ENCODE measurements at regions not wholly inside any gene's neighbourhood (a gene's known extent, or its start where the extent isn't known, plus 50 kb on each side); places are given as distances from the start of the nearest gene placed in this dataset.

DNA sequence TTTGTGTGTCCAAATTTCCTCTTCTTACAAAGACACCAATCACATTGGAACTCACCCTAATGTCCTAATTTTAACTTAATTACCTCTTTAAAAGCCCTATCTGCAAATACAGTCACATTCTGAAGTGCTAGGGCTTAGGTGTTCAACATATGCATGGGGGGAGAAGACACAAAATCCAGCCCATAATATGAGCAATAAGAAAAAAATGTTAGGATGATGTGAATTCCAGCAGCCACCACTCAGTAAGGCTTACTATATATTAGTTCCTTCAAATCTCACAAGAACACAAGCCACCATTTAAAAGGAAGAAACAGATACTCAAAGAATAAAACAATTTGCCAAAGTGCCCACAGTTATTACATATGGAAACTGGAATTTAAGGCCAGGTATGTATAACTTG is 285.7 kb downstream of the EPHA4 start:
- no peaks in the 10 kb centered on the region for H3K4me1 Mint-ChIP-seq (ENCODE audit: low read depth)
- H3K4me3 Mint-ChIP-seq, result no peak overlapping the region
- H3K27me3 Mint-ChIP-seq, result no peaks in the 10 kb centered on the region
- intact Hi-C loops (cut with micrococcal nuclease), result no loop called here
- no peak overlapping the region for H3K27ac Mint-ChIP-seq
- no peaks in the 10 kb centered on the region for H3K36me3 Mint-ChIP-seq (ENCODE audit: low read depth)
- no peaks in the 10 kb centered on the region for H3K9me3 Mint-ChIP-seq

DNA sequence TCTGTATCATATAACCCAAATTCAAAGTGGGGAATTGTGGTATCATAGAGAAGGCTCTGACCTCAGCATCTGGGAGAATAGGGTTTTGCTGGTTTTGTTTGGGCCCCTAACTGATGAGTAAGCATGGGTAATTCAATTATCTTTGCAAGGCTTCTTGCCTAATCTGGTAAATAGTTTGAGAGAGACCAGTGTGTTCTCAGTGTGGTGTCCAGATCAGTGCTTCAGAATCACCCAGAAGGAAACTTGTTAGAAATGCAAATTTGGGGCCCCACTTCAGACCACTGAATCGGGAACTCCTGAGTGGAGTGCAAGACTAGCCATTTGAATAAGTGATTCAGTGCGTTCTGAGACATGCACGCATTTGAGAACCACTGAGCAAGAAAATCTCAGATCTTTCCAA is 282.7 kb downstream of the EPHA4 start:
- Mint-ChIP-seq H3K4me3 (no peak overlapping the region), H3K36me3 (ENCODE audit: low read depth) (no peaks in the 10 kb centered on the region), H3K4me1 (ENCODE audit: low read depth) (no peaks in the 10 kb centered on the region), H3K27ac (no peak overlapping the region), H3K9me3 (no peaks in the 10 kb centered on the region), H3K27me3 (no peaks in the 10 kb centered on the region)
- intact Hi-C loops (cut with micrococcal nuclease), result no loop called here

DNA sequence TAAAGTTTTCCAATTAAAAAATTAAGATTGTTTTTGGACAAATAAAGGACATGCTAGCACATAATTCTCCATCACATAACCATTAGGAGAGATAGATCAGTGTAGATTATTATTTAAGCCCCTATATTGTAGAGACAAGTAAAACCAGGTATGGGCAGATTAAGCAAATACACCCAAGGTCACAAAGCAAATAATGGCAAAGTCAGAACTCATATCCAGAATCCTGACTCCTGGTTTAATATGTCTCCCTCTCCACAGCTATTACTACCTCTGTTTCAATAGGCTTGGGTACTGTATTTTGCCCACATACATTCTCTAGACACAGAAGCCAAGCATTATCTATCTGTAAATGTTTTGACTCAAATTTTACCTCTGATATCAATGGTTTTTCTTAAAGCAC is 282.3 kb downstream of the EPHA4 start:
- no peaks in the 10 kb centered on the region for H3K36me3 Mint-ChIP-seq (ENCODE audit: low read depth)
- intact Hi-C loops (cut with micrococcal nuclease), result no loop called here
- H3K4me1 Mint-ChIP-seq (ENCODE audit: low read depth), result no peaks in the 10 kb centered on the region
- no peak overlapping the region for H3K27ac Mint-ChIP-seq
- H3K27me3 Mint-ChIP-seq, result no peaks in the 10 kb centered on the region
- no peaks in the 10 kb centered on the region for H3K9me3 Mint-ChIP-seq
- no peak overlapping the region for H3K4me3 Mint-ChIP-seq

GRCh38 chr2:221293949-221294742 is 278.0 kb downstream of the EPHA4 start:
- Mint-ChIP-seq H3K4me1 (ENCODE audit: low read depth) (no peaks in the 10 kb centered on the region), H3K4me3 (no peak overlapping the region), H3K27ac (no peak overlapping the region), H3K27me3 (no peaks in the 10 kb centered on the region), H3K9me3 (no peaks in the 10 kb centered on the region), H3K36me3 (ENCODE audit: low read depth) (no peaks in the 10 kb centered on the region)
- intact Hi-C loops (cut with micrococcal nuclease), result no loop called here

DNA sequence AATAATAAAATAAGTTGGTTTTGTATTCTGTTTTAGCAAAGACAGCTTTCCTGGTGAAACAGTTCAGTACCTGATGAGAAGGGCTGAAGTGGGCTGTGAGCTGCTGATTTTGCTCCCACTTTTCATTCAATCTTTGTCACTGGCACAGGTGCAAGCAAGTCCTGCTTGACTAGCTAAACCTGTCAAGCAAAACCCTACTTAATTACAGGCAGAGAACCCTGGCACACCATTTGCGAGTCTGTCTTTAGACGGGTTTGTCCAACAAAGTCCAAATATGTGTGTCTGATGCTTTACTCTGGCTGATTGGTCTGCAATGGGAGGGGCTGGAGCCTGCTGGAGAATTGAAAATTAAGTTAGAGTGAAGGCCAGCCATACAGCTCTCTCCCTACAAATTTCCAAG is 267.2 kb downstream of the EPHA4 start:
- Mint-ChIP-seq H3K36me3 (ENCODE audit: low read depth) (no peaks in the 10 kb centered on the region), H3K27me3 (no peaks in the 10 kb centered on the region), H3K9me3 (no peaks in the 10 kb centered on the region), H3K4me3 (no peak overlapping the region), H3K4me1 (ENCODE audit: low read depth) (no peaks in the 10 kb centered on the region), H3K27ac (no peak overlapping the region)
- intact Hi-C loops (cut with micrococcal nuclease), result no loop called here

GRCh38 chr2:221308507-221309066 is 263.5 kb downstream of the EPHA4 start:
- Mint-ChIP-seq H3K36me3 (ENCODE audit: low read depth) (no peaks in the 10 kb centered on the region), H3K4me3 (no peak overlapping the region), H3K27ac (no peak overlapping the region), H3K27me3 (no peaks in the 10 kb centered on the region), H3K9me3 (no peaks in the 10 kb centered on the region), H3K4me1 (ENCODE audit: low read depth) (peaks cover 7% of the 10 kb centered on the region)
- intact Hi-C loops (cut with micrococcal nuclease), result no loop called here

DNA sequence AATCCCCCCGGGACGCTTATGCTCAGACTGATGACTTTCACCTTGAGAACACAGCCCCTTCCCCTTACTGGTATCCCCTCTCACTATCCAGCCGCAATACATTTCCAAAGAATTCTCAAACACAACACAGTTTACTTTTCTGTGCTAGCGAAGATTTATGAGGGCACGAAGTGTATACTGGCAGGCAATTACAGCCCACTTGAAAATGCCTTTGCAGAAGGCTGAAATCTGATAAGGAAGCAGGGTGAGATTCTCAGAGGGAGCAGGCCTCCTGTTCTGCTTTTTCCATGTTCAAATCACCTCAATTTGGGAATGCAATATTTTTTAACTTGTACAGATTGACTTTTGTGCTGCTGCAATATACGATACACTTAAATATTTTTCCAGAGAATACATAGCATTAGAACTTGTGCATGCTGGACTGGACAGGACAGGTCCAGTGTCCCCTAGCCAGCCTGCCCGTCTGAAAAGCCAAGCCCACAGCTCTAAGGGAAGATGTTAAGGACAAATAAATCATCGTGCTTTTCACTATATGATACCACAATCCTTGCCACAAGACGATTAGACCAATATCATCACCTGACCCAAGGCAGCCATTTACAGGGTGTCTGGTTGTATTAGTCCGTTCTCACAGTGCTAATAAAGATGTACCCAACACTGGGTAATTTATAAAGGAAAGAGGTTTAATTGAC is 262.1 kb downstream of the EPHA4 start:
- Mint-ChIP-seq H3K4me3 (no peak overlapping the region), H3K27ac (no peak overlapping the region), H3K27me3 (no peaks in the 10 kb centered on the region), H3K4me1 (ENCODE audit: low read depth) (peaks cover 7% of the 10 kb centered on the region), H3K9me3 (no peaks in the 10 kb centered on the region), H3K36me3 (ENCODE audit: low read depth) (no peaks in the 10 kb centered on the region)
- intact Hi-C loops (cut with micrococcal nuclease), result no loop called here

- Mint-ChIP-seq H3K27me3 (no peaks in the 10 kb centered on the region), H3K9me3 (no peaks in the 10 kb centered on the region), H3K4me3 (no peak overlapping the region), H3K36me3 (ENCODE audit: low read depth) (no peaks in the 10 kb centered on the region), H3K27ac (no peak overlapping the region), H3K4me1 (ENCODE audit: low read depth) (peaks cover 7% of the 10 kb centered on the region)
- intact Hi-C loops (cut with micrococcal nuclease), result no loop called here
These were observed 261.4 kb downstream of the EPHA4 start for GRCh38 chr2:221310730-221311129.

DNA sequence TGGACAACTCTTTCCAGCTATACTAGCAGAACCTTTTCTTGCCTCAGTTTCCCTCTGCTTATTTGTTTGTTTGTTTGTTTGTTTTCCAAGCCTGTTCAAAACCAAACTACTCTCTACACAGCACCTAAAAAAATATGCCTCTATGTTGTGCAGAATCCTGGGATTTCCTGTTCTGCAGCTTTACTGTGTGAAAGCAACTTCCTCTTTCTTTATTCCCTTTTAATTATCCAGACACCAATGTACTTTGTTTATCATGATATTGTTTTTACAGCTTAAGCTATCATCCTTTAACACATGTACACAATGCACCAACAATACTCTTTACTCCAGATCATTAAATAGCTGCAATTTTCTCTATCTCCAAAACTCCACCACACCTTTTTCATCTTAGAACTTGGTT is 259.5 kb downstream of the EPHA4 start:
- H3K36me3 Mint-ChIP-seq (ENCODE audit: low read depth), result no peaks in the 10 kb centered on the region
- peaks cover 7% of the 10 kb centered on the region for H3K4me1 Mint-ChIP-seq (ENCODE audit: low read depth)
- H3K27me3 Mint-ChIP-seq, result no peaks in the 10 kb centered on the region
- no peak overlapping the region for H3K27ac Mint-ChIP-seq
- H3K9me3 Mint-ChIP-seq, result no peaks in the 10 kb centered on the region
- no peak overlapping the region for H3K4me3 Mint-ChIP-seq
- intact Hi-C loops (cut with micrococcal nuclease), result no loop called here

DNA sequence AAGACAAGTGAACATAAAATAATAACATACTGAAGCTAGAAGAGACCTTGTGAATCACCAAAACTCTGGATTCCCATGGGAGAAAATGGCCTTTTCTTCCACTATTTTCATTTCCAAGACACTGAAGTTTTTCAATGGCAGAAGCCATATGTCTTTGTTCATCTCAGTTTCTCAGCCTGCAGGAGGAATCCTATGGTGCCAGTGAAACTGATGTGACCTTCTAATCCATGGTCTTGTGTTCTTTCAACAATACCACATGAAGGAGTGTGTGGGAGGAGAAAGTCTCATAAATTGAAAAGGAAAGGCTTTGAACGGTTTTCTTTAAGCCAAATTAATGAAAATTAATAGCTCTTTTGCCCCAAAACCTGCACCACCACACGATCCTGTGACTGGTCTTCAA is 257.3 kb downstream of the EPHA4 start:
- no peaks in the 10 kb centered on the region for H3K9me3 Mint-ChIP-seq
- no peaks in the 10 kb centered on the region for H3K36me3 Mint-ChIP-seq (ENCODE audit: low read depth)
- H3K4me3 Mint-ChIP-seq, result no peak overlapping the region
- peaks cover 7% of the 10 kb centered on the region for H3K4me1 Mint-ChIP-seq (ENCODE audit: low read depth)
- no peak overlapping the region for H3K27ac Mint-ChIP-seq
- H3K27me3 Mint-ChIP-seq, result no peaks in the 10 kb centered on the region
- intact Hi-C loops (cut with micrococcal nuclease), result no loop called here

- intact Hi-C loops (cut with micrococcal nuclease), result no loop called here
- no peak overlapping the region for H3K4me3 Mint-ChIP-seq
- H3K9me3 Mint-ChIP-seq, result no peaks in the 10 kb centered on the region
- no peaks in the 10 kb centered on the region for H3K4me1 Mint-ChIP-seq (ENCODE audit: low read depth)
- no peak overlapping the region for H3K27ac Mint-ChIP-seq
- H3K36me3 Mint-ChIP-seq (ENCODE audit: low read depth), result no peaks in the 10 kb centered on the region
- no peaks in the 10 kb centered on the region for H3K27me3 Mint-ChIP-seq
These were observed 253.6 kb downstream of the EPHA4 start for GRCh38 chr2:221318376-221319130.

DNA sequence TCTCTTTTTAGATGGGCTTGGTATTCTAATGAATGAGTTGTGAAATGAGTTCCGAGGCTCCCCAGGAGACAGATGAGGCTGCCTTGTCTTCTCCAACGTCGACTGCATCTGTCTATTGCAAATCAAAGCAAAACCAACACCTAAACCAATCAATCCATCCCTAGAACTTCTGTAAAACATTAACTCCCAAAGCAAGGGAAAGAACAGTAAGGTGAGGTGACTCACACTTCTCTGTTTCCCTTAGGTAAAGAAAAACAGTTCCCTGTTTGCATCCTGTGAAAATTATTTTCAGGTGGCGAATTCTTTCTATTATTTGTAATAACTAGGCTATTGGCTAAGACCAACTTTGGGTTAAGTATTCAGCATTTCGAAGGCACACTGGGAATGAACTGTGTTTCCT is 249.4 kb downstream of the EPHA4 start:
- peaks cover 17% of the 10 kb centered on the region for H3K9me3 Mint-ChIP-seq
- no peaks in the 10 kb centered on the region for H3K36me3 Mint-ChIP-seq (ENCODE audit: low read depth)

DNA sequence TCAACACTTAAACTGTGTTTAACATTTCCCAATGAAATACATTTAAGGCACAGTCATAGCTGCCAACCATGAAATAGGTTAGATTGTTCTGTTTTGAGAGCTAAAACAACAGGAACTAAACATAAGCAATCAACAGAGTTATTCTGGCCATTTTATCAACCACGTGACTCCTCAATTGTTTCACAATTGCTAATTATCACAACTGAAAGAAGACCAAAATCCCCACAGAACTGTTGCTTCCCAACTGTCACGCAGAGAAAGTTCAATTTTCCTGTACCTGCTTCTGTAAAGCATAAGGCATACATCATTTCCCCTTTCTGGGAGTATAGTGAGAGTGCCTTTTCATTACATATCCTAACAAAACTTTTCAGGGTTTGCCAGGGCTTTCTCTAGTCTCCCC is 248.6 kb downstream of the EPHA4 start:
- Mint-ChIP-seq H3K4me1 (ENCODE audit: low read depth) (no peaks in the 10 kb centered on the region), H3K36me3 (ENCODE audit: low read depth) (no peaks in the 10 kb centered on the region), H3K27me3 (no peaks in the 10 kb centered on the region), H3K4me3 (no peak overlapping the region), H3K27ac (no peak overlapping the region), H3K9me3 (peaks cover 24% of the 10 kb centered on the region)
- intact Hi-C loops (cut with micrococcal nuclease), result no loop called here

More for the DNA sequence above, 249.4 kb downstream of the EPHA4 start:
- no peaks in the 10 kb centered on the region for H3K4me1 Mint-ChIP-seq (ENCODE audit: low read depth)
- no peaks in the 10 kb centered on the region for H3K27me3 Mint-ChIP-seq
- H3K4me3 Mint-ChIP-seq, result no peak overlapping the region
- intact Hi-C loops (cut with micrococcal nuclease), result no loop called here
- H3K27ac Mint-ChIP-seq, result no peak overlapping the region

- H3K36me3 Mint-ChIP-seq (ENCODE audit: low read depth), result no peaks in the 10 kb centered on the region
- no peak overlapping the region for H3K27ac Mint-ChIP-seq
- H3K9me3 Mint-ChIP-seq, result peaks cover 54% of the 10 kb centered on the region
- no peaks in the 10 kb centered on the region for H3K4me1 Mint-ChIP-seq (ENCODE audit: low read depth)
- intact Hi-C loops (cut with micrococcal nuclease), result no loop called here
- H3K4me3 Mint-ChIP-seq, result no peak overlapping the region
- no peaks in the 10 kb centered on the region for H3K27me3 Mint-ChIP-seq
These were observed 241.7 kb downstream of the EPHA4 start for GRCh38 chr2:221330436-221330835.
